Skeletal muscle tissue (tissue), 3 donors: ENCODE measurements at regions not wholly inside any gene's neighbourhood (a gene's known extent, or its start where the extent isn't known, plus 50 kb on each side); places are given as distances from the start of the nearest gene placed in this dataset.

Experiments used
- H3K27ac ChIP-seq: one replicate; pipeline ENCODE4 v1.7.0; 2013; ENCODE audit warnings: mild to moderate bottlenecking, low read depth, low read length, inconsistent platforms
- H3K27me3 ChIP-seq, 3 donors: one replicate each; pipeline ENCODE4 v1.7.0; 2013; ENCODE audit warnings: low read length in 3 of 3; ENCODE audit not compliant: control insufficient read depth in 3 of 3, insufficient read depth in 3 of 3
- H3K36me3 ChIP-seq, 3 donors: one replicate each; pipeline ENCODE4 v1.7.0; 2013; ENCODE audit warnings: low read length in 3 of 3; ENCODE audit not compliant: control insufficient read depth in 3 of 3, insufficient read depth in 3 of 3
- H3K4me1 ChIP-seq, 3 donors: one replicate each; pipeline ENCODE4 v1.7.0; 2013; ENCODE audit warnings: low read length in 3 of 3, mild to moderate bottlenecking in 3 of 3; ENCODE audit not compliant: control insufficient read depth in 3 of 3, insufficient read depth in 3 of 3
- H3K4me3 ChIP-seq, 3 donors: one replicate each; pipeline ENCODE4 v1.7.0; 2013; ENCODE audit warnings: low read length in 3 of 3
- H3K9ac ChIP-seq, 3 donors: one replicate each; pipeline ENCODE4 v1.7.0; 2013; ENCODE audit warnings: low read length in 3 of 3, mild to moderate bottlenecking in 3 of 3, moderate library complexity in 2 of 3, low read depth in 1 of 3
- H3K9me3 ChIP-seq, 3 donors: one replicate each; pipeline ENCODE4 v1.7.0; 2013; ENCODE audit warnings: low read length in 3 of 3; ENCODE audit not compliant: control insufficient read depth in 3 of 3
- donor health status: Osteomylitis.

DNA sequence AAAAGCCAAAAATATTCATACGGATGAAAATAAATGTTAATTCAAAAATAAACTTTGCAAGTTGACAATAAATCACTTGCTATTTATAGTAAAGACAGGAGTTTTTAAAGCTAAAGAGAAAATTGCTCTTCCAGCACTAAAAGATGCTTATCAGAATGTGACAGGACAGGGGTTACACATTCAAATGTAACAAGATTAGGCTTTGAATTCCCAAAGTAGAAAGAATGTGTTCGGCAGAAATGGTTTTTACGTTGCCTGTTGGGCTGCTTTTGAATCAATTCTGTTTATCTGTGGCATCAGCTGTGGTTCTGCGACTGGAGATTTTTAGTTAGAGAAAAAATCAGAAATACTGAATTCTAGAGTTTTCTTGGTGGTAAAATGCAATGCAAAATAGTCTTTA, 669.4 kb downstream of the CPS1 start:
- H3K27me3 ChIP-seq: no peaks in the 10 kb centered on the region
- H3K36me3 ChIP-seq: no peaks in the 10 kb centered on the region
- peaks cover 0 to 3% (median 0%) of the 10 kb centered on the region in 3 donors for H3K9me3 ChIP-seq
- H3K4me3 ChIP-seq: no peak overlapping the region
- H3K4me1 ChIP-seq: no peaks in the 10 kb centered on the region
- H3K9ac ChIP-seq: no peak overlapping the region
- no peak overlapping the region for H3K27ac ChIP-seq

DNA sequence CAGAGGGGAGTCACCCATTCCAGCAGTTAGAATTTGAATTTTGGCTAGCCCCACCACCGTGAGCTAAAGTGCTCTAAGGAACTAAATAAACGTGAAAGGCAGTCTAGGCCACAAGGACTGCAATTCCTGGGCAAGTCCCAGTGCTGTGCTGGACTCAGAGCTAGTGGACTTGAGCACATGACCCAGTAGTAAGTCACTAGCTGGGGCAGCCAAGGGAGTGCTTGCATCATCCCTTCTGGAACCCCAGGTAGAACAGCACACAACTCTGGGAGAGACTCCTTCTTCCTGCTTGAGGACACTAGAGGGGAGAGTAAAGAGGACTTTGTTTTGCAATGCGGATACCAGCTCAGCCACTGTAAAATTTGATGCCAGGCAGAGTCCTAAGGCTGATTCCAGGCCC, 672.2 kb downstream of the CPS1 start:
- Histone ChIP-seq H3K27me3 (no peaks in the 10 kb centered on the region), H3K4me1 (no peaks in the 10 kb centered on the region), H3K9me3 (peaks cover 0 to 3% (median 0%) of the 10 kb centered on the region in 3 donors), H3K27ac (no peak overlapping the region), H3K4me3 (no peak overlapping the region), H3K36me3 (no peaks in the 10 kb centered on the region), H3K9ac (no peak overlapping the region)

DNA sequence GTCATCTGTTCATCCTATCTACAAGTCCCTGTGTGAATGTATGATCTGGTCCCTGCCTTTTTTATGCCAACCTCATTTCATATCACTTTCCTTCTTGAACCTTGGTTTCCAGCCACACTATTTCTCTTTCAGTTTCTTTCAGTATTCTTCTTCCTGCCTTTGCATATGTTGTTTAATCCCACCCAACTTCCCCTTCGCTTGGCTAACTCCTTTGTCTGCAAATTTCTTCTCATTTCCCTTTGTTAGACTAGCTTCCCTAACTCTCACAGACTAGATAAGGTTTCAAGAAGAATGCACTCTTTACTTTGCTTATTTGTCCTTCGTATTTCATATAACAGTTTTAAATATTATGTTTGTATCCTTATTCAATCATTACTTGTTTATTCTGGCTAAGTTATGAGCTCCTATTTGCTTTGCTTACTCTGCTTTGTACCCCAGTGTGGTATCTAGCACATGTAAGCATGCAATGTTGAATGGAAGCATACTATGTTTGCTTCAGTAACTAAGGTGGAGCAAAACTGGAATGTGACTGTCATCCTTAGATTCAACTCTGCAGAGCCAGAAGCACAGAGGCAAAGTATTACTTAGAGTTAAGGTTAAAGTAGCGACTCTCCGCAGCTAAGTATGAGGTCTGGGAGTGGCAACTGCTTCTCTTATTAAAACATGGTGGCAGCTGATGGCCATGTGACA, 681.3 kb downstream of the CPS1 start:
- no peaks in the 10 kb centered on the region for H3K27me3 ChIP-seq
- H3K9ac ChIP-seq: no peak overlapping the region
- peaks cover 0 to 3% (median 0%) of the 10 kb centered on the region in 3 donors for H3K9me3 ChIP-seq
- no peaks in the 10 kb centered on the region for H3K36me3 ChIP-seq
- H3K4me1 ChIP-seq: no peaks in the 10 kb centered on the region
- H3K4me3 ChIP-seq: no peak overlapping the region
- no peak overlapping the region for H3K27ac ChIP-seq

DNA sequence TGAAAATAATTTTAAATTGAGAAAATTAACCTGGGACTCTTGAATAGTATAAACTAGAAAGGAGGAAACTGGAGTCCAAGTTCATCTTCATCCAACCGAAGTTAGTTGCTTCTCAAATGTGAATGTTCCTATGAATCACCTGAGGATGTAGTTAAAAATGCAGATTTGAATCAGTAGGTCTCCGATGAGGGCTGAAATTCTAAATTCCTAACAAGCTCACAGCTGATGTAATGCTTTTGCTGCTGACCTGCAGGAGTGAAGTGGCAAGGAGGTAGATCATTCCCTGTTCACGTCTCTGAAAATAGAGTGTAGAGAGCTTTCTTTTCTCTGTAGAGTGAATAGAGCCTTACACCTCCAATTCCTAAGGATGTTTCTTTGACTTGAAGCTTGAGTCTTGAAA, 685.5 kb downstream of the CPS1 start:
- Histone ChIP-seq H3K36me3 (no peaks in the 10 kb centered on the region), H3K9ac (no peak overlapping the region), H3K27ac (no peak overlapping the region), H3K4me3 (no peak overlapping the region), H3K9me3 (no peaks in the 10 kb centered on the region), H3K4me1 (no peaks in the 10 kb centered on the region), H3K27me3 (no peaks in the 10 kb centered on the region)

DNA sequence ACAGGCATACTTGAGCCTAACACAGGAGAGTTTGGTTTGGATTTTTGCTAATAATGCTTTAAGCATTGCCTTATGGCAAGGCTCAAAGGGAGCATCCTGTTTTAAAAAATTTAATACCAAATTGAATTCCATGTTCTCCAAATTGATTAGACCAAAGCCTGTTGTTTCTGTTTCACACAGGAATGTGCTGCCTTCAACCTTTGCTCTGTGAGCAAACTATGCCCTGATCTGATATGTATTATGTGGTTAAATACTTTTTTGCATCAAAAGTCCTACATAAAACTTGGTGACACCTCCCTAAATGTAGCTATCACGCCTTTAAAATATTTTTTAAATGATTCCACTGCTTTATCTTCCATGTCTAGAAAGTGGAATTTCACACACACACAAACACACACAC, 691.4 kb downstream of the CPS1 start:
- Histone ChIP-seq H3K36me3 (no peaks in the 10 kb centered on the region), H3K27ac (no peak overlapping the region), H3K4me3 (no peak overlapping the region), H3K9ac (no peak overlapping the region), H3K27me3 (no peaks in the 10 kb centered on the region), H3K9me3 (no peaks in the 10 kb centered on the region), H3K4me1 (no peaks in the 10 kb centered on the region)

DNA sequence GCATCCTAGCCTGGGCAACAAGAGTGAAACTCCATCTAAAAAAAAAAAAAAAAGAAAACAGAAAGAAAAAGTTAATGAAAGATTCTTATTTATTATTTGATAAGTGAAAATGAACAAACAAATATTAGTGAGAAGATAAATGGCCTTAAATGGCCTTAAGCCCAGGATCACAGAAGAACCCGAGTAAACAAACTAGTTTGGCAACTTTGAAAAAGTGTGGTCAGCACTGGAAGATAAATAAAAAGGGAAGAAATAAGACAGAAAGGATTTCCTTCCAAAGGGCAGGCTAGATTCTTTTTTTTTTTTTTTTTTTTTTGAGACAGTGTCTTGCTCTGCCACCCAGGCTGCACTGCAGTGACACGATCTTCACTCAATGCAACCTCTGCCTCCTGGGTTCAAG, 692.4 kb downstream of the CPS1 start:
- Histone ChIP-seq H3K36me3 (no peaks in the 10 kb centered on the region), H3K4me3 (no peak overlapping the region), H3K9me3 (no peaks in the 10 kb centered on the region), H3K27me3 (no peaks in the 10 kb centered on the region), H3K27ac (no peak overlapping the region), H3K9ac (no peak overlapping the region), H3K4me1 (no peaks in the 10 kb centered on the region)

DNA sequence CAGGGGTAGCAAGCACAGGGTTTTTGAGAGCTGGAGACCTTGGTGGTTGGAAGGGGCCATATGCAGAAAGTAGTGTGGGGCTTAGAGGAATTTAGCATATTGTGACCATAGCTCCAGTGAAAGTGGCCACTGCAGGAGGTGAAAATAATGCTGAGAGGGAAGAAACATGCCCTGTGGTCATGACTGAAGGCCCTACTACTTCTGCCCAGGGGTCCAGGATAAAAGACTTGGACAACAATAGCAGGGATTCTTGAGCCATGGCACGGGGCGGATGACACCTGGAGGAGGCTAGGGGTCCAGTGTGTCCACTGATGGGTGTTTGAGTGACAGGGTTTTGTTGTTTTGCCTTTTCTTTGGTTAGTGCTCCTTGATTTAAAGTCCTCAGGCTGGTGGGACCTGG, 694.6 kb downstream of the CPS1 start:
- Histone ChIP-seq H3K4me3 (no peak overlapping the region), H3K4me1 (no peaks in the 10 kb centered on the region), H3K9ac (no peak overlapping the region), H3K27me3 (no peaks in the 10 kb centered on the region), H3K36me3 (no peaks in the 10 kb centered on the region), H3K27ac (no peak overlapping the region), H3K9me3 (no peaks in the 10 kb centered on the region)

DNA sequence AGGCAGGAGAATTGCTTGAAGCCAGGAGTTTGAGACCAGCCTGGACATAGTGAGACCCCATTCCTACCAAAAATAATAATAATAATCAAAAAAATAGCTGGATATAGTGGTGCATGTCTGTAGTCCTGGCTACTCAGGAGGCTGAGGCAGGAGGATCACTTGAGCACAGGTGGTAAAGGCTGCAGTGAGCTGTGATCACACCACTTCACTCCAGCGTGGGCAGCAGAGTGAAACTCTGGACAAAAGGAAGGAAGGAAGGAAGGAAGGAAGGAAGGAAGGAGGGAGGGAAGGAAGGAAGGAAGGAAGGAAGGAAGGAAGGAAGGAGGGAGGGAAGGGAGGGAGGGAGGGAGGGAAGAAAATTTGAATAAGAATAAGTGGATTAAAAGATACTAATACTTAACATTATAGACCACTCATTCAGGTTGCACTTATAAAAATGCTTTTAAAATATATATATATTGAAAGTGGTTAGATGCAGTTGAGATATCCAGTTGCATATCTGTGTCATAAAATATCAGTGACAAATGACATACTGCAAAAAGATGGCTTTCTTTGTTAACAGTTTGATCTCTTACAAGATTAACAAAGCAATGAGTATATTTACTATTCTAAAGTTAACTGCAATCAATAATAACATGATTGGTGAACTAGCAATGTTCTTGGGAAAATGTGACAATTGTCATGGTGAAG, 702.4 kb downstream of the CPS1 start:
- Histone ChIP-seq H3K4me1 (no peaks in the 10 kb centered on the region), H3K36me3 (no peaks in the 10 kb centered on the region), H3K4me3 (no peak overlapping the region), H3K9ac (no peak overlapping the region), H3K9me3 (no peaks in the 10 kb centered on the region), H3K27me3 (no peaks in the 10 kb centered on the region), H3K27ac (no peak overlapping the region)

DNA sequence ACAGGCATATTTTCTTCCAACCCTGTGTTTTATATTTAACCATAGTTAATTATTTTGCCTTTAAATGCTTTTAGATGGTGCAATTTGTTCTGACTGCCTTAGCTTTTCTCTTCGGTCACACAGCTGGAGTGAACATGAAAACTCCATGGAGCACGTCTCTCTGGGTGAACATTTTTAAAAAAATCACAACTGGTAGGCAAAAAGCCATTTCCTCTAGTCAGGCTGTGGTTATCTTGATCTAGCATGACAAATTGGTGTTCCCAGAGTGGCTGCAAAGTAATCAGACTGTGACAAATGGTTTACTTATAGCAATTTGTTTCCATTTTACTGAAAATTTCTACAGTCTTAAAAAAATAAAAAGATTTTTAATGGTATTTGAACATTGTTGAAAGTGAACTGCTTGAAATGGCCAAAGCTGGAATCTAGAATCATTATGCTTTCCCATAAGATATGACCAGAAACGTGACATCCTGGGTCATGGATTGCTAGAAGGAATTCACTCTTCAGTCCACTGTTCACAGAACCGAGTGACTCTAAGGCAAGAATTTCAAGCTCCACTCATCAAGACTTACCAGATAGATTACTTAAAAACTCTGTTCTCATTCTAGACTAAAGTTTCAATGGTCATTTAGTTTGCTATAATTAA, 703.6 kb downstream of the CPS1 start:
- Histone ChIP-seq H3K36me3 (no peaks in the 10 kb centered on the region), H3K27me3 (no peaks in the 10 kb centered on the region), H3K9me3 (no peaks in the 10 kb centered on the region), H3K27ac (no peak overlapping the region), H3K4me1 (no peaks in the 10 kb centered on the region), H3K4me3 (no peak overlapping the region), H3K9ac (no peak overlapping the region)

DNA sequence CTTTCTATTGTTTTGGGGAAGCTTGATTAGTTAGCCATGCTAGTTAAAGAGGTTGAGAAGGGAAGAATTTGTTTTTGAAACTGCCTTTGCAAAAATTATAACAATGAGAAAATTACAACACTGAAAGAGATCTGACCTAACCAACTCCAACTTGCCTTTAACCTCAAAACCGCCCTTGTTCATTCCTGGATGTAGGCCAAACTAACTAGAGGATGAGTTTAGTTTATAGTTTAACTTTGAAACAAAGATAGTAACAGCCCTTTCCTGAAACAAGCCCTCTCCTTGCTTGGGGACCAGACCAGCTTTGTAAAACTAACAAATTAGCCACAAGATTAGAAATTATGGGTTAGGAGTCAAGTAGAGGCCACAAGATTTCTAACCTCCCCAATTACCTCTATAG, 713.9 kb downstream of the CPS1 start:
- Histone ChIP-seq H3K36me3 (no peaks in the 10 kb centered on the region), H3K4me3 (no peak overlapping the region), H3K27me3 (no peaks in the 10 kb centered on the region), H3K9ac (no peak overlapping the region), H3K9me3 (no peaks in the 10 kb centered on the region), H3K4me1 (no peaks in the 10 kb centered on the region), H3K27ac (no peak overlapping the region)
